Limb (tissue), 2 donors: ENCODE measurements at regions not wholly inside any gene's neighbourhood (a gene's known extent, or its start where the extent isn't known, plus 50 kb on each side); places are given as distances from the start of the nearest gene placed in this dataset.

Source experiments
- DNase-seq, 2 donors: peaks; one replicate each; pipeline ENCODE4 v3.0.0-alpha.2; 2016; ENCODE audit errors: extremely low spot score in 2 of 2

GRCh38 chr2:172328103-172328841 is 99.1 kb upstream of the ITGA6 start:
- DNase-seq: no peak

DNA sequence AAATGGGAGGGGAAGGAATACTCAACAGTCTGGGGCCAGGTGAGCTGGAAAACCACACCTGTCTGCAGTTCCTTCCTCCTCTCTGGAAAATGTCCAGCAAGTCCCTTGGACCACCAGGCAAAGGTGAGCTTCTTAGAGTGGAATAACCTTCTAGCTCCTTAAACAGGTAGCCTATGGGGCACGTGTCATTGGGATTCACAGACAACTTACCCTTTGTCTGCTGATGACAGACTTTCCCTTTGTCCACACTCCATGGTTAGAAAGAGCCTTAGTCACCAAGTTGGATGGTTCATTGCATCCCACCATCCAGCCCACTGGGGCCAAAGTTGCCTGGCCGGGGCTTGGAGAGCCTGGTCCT is 98.0 kb upstream of the ITGA6 start:
- DNase-seq: no peak

DNA sequence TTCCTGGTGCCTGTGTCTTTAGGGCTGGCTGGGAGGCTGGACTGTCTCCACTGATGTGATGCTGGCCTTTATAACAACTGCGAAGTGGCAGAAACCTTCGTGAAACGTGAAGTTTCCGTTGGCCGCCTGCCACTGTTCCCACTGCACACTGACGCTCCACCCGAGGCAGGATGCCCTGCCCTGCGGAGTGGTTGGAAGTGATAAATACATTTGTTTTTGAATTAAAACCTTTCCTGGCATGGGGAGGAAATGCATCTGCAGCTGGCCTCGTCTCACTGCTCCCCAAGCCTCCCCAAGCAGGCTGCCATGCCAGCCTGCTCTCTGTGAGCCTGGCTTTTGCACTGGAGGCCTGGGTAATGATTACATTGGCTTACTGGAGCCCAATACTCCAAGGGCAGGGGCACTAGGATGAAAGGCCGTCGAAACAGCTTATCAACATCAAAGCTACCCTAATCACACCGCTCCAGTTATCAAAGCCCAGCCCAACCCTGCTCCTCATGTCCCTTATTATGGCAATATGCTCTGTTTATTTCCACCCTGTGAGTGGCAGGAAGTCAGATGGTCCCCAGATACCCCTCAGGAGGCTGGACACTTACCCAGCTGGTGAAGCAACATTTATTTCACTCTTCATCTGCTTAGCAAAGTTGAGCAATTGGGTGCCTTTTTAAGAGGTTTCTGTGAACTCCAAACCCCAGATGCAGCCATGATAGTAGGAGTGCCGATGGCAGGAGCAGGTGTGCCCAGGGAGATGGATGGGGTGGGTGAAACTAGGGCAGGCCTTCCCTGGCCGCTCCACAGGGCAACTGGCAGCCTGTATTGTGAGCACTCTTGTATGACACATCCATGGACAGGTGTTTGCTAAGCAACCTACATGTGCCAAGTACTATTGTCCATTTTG is 97.4 kb upstream of the ITGA6 start:
- no peak for DNase-seq

- no peak for DNase-seq
Measured at GRCh38 chr2:172332507-172332906, 94.9 kb upstream of the ITGA6 start.

GRCh38 chr2:172333235-172333977 is 94.0 kb upstream of the ITGA6 start:
- no peak for DNase-seq

DNA sequence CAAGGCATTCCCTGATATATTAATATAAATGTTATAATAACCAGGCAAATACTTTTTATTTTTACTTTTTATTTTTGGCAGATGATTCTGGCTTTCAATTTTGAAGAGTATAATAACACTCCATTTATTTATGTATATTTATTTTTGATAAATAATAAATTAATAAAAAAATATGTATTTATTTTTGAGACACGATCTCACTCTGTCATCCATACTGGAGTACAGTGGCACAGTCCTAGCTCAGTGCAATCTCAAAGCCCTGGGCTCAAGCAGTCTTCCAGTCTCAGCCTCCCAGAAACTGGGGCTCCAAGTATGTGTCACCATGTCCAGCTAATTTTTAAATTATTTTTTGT is 93.4 kb upstream of the ITGA6 start:
- no peak for DNase-seq

GRCh38 chr2:172334988-172335387 is 92.4 kb upstream of the ITGA6 start:
- no peak for DNase-seq

GRCh38 chr2:172335736-172336135 is 91.7 kb upstream of the ITGA6 start:
- DNase-seq: no peak

DNA sequence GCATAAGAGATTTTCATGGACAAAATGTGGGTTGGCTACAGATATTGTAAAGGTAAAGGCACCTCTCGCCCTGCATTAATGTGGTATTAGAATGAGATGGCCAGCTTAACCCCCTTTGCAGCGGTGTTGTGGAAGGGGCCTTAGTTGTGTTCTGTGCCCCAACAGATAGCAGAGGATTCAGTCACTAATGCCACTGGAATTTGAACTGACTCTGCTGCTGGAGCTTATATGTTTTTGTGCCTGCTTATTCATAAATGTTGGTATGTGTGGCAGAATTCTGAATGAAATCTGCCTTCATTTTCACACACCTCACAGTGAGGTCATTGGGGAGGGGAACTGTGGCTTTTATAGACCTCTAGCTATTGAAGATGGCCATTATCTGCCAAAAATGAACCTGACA is 90.7 kb upstream of the ITGA6 start:
- no peak for DNase-seq

DNA sequence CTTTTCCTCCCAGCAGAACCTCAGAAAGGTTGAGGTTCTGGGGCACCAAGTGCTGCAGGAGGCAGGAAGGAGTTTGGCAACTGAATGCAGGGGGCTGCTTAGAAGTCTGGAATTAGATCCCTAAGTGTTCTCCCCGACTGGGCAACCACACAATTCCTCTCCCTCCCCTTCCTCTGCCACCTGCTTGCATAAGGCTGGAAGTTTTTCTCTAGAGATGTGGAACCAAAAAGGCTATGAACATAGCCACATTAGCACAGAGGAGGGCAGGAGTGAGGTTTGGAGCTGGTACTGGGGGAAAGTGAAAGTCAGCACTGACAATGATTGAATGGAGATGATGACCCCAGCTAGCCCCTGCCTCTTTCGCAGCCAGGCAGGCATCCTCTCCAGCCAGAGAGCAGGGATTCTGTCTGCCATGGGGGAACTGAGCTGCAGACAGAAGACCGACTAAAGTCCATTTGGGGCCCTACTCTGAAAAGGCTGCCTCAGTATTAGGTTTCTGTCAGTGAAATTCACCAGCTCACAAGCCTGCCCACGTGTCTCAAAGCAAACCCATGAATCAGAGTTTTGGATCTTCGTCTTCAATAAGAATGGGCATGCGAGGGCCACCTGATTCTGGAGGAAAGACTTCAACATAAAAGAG is 87.9 kb upstream of the ITGA6 start:
- no peak for DNase-seq

GRCh38 chr2:172340394-172340793 is 87.0 kb upstream of the ITGA6 start:
- DNase-seq: no peak

- no peak for DNase-seq
Measured at GRCh38 chr2:172342078-172342477, 85.3 kb upstream of the ITGA6 start.

DNA sequence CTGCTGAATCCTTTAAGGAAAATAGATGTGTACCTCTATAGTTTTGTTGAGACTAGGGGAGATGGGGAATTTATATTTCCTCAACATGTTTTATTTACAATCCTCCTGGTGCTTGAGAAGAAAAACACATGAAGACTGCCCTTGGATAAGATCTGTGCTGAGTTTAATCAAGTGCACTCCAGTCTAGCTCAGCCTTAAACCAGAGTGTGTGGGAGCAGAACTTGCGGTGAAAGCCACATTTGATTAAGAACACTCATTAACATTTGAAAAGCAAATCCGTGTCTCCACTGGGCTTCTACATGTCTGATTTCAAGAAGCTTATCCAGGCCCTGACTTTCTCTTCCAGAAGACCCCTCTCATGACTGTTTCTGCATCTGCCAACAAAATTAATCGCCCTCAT is 84.8 kb upstream of the ITGA6 start:
- DNase-seq: no peak

- no peak for DNase-seq
Measured at GRCh38 chr2:172344159-172344558, 83.2 kb upstream of the ITGA6 start.

- no peak for DNase-seq
Measured at GRCh38 chr2:172345956-172346555, 81.3 kb upstream of the ITGA6 start.

DNA sequence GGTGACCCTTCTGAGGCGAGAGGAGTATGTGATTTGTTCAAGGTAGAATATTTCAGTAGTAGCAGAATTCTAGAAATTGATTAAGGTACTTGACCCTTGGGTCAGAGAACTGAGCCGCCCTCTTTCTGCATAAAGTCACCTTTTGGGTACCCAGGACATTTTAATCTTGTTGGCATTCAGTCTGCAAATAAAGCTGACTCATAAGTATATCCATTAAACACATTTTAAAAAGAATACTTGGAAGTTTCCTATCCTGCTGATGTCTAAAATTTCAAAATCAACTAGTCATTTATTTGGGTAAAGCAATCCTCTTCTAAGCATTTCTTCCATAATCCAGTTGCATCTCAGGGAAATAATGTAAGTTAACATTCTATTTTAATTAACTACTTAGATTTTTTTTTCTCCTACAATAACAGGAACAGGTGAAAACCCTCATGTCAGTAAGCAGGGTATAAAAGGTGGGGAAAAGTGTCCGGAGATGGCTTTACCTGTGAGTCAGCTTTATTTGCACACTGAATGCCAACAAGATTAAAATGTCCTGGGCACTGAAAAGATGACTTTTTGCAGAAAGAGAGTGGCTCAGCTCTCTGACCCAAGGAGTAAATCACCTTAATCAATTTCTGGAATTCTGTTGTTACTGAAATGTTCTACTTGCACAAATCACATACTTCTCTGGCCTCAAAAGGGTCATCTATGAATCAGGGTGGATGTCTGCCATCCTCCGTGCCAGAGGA is 78.7 kb upstream of the ITGA6 start:
- no peak for DNase-seq

- DNase-seq: no peak
Measured at GRCh38 chr2:172350839-172351479, 76.4 kb upstream of the ITGA6 start.

DNA sequence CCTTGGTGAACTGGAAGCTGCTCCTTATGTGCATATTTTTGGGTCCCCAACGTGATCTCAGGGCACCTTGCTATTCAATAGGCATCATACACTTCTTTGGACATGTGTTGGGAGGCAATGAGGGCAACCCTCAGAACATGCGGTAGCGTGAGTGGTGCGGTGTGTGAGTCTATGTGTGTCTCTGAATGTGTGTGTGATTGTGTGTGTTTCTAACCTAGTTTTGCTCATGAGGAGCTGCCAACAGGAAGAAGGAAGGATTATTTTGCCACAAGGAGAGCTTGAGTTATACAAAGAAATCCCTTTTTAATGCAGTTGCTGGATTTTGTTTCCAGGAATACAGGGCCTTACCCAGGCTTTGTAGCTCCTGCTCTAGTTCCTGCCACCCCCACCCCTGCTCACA is 75.8 kb upstream of the ITGA6 start:
- DNase-seq: no peak

DNA sequence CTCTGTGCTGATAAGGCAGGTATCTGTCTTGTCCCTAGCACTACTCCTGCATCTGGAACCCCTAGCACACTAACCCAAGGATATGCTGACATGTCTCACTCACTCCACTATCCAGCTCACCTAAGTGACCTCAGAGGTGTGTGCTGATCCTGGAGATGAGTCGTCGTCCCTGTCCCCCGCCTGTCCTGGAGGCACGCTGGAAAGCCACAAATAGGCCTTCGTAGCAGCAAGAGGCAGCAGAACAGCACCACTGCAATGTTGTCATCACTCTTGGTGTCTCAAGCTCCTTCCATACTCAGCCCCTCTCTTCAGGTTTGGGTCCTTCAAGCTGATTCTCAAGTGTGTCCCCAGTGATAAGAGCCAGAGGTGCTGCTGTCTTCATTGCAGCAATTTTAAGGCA is 73.0 kb upstream of the ITGA6 start:
- DNase-seq: no peak

DNA sequence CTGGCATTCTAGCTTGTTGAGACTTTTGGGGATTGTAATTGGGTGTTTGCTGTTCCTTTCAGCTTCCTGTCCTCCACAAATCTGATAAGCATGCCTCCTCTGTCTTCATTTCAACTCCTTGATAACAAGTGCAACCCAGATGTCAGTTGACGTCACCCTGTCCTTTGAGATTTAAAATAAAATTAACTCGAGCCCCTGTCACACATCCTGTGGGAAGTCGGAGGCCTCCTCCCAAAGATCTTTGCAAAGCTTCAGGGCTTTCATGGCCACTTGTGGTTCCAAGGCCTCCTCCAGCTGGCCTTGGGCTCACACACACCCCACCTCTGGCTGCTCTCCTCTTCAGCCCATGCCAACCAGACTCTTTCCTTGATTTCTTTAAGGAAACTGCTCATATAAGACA is 69.9 kb upstream of the ITGA6 start:
- no peak for DNase-seq
